ENCODE measurements at regions not wholly inside any gene's neighbourhood (a gene's known extent, or its start where the extent isn't known, plus 50 kb on each side); places are given as distances from the start of the nearest gene placed in this dataset.

DNA sequence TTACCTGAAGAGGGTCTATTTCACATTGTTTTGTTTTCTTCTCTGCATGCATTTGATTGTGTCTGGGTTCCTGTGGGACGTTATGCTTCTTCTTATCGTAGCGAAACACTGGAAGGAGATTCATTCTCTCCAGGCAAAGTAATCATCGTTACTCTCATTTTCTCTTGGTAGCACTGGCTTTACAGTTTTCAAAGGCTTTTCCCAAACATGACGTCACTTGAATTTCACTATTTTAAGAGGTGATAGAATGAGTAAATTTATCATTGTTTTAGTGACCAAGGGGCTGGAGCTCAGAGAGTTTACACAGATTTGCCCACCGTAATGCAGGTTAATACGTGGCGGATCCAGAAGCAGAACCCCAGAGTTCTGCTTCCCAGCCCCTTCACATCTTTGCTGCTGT lies 391.4 kb downstream of the DCDC2C start:
- intact Hi-C loops (cut with DNase I) = no loop called here
- Histone ChIP-seq H3K4me3 (replicated peaks in 1 of 3) (no peak overlapping the region), H3K27me3 (no peaks in the 10 kb centered on the region), H3K27ac (no peak overlapping the region), H3K9me3 (no peaks in the 10 kb centered on the region), H3K36me3 (no peaks in the 10 kb centered on the region), H3K4me1 (no peaks in the 10 kb centered on the region)
- WGBS, 2 donors = 94 to 95% methylated on average over 8 of the region's 8 CpGs
- DNase-seq = no peak
- no peak for TF ChIP-seq POLR2A (IDR thresholded peaks at IDR 0.05)
- TF ChIP-seq, protein P1, sequence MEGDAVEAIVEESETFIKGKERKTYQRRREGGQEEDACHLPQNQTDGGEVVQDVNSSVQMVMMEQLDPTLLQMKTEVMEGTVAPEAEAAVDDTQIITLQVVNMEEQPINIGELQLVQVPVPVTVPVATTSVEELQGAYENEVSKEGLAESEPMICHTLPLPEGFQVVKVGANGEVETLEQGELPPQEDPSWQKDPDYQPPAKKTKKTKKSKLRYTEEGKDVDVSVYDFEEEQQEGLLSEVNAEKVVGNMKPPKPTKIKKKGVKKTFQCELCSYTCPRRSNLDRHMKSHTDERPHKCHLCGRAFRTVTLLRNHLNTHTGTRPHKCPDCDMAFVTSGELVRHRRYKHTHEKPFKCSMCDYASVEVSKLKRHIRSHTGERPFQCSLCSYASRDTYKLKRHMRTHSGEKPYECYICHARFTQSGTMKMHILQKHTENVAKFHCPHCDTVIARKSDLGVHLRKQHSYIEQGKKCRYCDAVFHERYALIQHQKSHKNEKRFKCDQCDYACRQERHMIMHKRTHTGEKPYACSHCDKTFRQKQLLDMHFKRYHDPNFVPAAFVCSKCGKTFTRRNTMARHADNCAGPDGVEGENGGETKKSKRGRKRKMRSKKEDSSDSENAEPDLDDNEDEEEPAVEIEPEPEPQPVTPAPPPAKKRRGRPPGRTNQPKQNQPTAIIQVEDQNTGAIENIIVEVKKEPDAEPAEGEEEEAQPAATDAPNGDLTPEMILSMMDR (IDR thresholded peaks at IDR 0.05) = no peak

- Histone ChIP-seq H3K27ac (no peak overlapping the region), H3K4me1 (no peaks in the 10 kb centered on the region), H3K9me3 (no peaks in the 10 kb centered on the region), H3K36me3 (no peaks in the 10 kb centered on the region), H3K4me3 (replicated peaks in 1 of 3) (no peak overlapping the region), H3K27me3 (no peaks in the 10 kb centered on the region)
- intact Hi-C loops (cut with DNase I) = no loop called here
- WGBS, 2 donors = 92 to 93% methylated on average over 7 of the region's 7 CpGs
- no peak for DNase-seq
- TF ChIP-seq, protein P1 (IDR thresholded peaks at IDR 0.05) = no peak
- no peak for TF ChIP-seq POLR2A (IDR thresholded peaks at IDR 0.05)
These were observed 393.8 kb downstream of the DCDC2C start for GRCh38 chr2:4096978-4097766.

DNA sequence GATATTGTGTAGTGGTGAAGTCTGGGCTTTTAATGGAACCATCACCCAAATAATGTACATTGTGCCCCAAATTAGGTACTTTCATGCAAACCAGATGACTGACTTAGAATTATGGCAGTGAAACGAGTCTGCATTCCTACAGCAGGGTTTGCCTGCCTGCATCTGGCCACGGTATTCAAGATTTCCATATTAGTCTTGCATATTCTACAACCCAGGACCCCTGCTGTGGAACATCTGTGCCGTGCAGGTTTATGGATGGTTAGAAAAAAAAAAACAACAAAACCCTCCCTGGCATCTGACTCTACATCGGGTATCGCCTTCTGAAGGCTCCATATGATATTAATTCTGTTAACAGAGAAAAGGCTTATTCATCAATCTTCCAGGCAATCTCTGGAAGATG lies 394.8 kb downstream of the DCDC2C start:
- Histone ChIP-seq H3K36me3 (no peaks in the 10 kb centered on the region), H3K9me3 (no peaks in the 10 kb centered on the region), H3K4me3 (replicated peaks in 1 of 3) (no peak overlapping the region), H3K4me1 (no peaks in the 10 kb centered on the region), H3K27ac (no peak overlapping the region), H3K27me3 (no peaks in the 10 kb centered on the region)
- intact Hi-C loops (cut with DNase I) = no loop called here
- DNase-seq = no peak
- TF ChIP-seq, protein P1 (IDR thresholded peaks at IDR 0.05) = no peak
- no peak for TF ChIP-seq POLR2A (IDR thresholded peaks at IDR 0.05)
- WGBS, 2 donors = 87 to 88% methylated on average over 5 of the region's 5 CpGs

DNA sequence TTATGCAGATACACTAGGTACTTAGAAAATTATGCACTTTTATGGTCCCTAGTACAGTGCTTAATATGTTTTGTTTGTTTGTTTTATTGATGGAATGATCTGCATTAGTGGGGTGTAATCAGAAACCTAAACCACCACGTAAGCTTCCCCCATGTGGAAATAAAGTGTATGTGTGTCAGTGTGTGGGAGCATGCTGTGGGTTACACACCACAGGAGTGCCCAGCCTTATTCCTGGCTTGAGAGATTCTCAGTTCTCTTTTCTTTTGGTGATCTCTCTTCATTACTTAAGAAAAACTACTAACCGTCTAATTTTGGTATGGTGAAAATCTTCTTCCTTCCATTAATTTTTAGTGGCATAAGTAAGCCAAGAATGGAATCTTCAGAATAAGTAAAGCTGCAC lies 398.6 kb downstream of the DCDC2C start:
- no peak for DNase-seq
- H3K4me1 ChIP-seq = no peaks in the 10 kb centered on the region
- intact Hi-C loops (cut with DNase I) = no loop called here
- no peaks in the 10 kb centered on the region for H3K36me3 ChIP-seq
- TF ChIP-seq POLR2A (IDR thresholded peaks at IDR 0.05) = no peak
- TF ChIP-seq, protein P1 (IDR thresholded peaks at IDR 0.05) = no peak
- no peaks in the 10 kb centered on the region for H3K9me3 ChIP-seq
- no peak overlapping the region for H3K27ac ChIP-seq
- H3K27me3 ChIP-seq = no peaks in the 10 kb centered on the region
- H3K4me3 ChIP-seq (replicated peaks in 1 of 3) = no peak overlapping the region
- 74 to 95% methylated on average over 2 of the region's 2 CpGs for WGBS, 2 donors

DNA sequence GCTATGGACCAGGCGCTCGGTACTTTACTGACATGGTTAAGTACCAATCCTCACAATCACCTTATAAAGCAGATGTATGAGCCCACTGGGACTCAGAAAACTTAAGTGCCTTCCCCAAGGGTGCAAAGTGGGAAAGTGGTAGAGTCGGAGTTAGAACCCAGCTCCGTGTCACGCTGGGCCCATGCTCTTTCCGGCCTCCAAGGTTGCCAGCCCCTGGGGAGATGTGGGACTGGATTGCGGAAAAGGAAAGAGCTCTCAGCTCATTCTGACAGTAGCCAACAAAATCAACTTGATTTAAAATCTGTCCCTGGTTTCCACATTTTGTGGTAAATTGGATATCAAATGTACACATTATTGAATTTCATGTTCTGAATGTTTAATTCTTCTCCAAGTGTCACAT lies 403.8 kb downstream of the DCDC2C start:
- no peak overlapping the region for H3K4me3 ChIP-seq (replicated peaks in 1 of 3)

More for the DNA sequence above, 403.8 kb downstream of the DCDC2C start:
- Histone ChIP-seq H3K9me3 (no peaks in the 10 kb centered on the region), H3K27me3 (no peaks in the 10 kb centered on the region), H3K4me1 (no peaks in the 10 kb centered on the region), H3K27ac (no peak overlapping the region), H3K36me3 (no peaks in the 10 kb centered on the region)
- intact Hi-C loops (cut with DNase I) = no loop called here
- DNase-seq = no peak
- 80 to 89% methylated on average over 7 of the region's 7 CpGs for WGBS, 2 donors
- TF ChIP-seq, protein P1 (IDR thresholded peaks at IDR 0.05) = no peak
- TF ChIP-seq POLR2A (IDR thresholded peaks at IDR 0.05) = no peak

Data from thyroid gland (tissue), 4 donors.